Nephron progenitor cell (in vitro differentiated cells): ENCODE measurements at regions not wholly inside any gene's neighbourhood (a gene's known extent, or its start where the extent isn't known, plus 50 kb on each side); places are given as distances from the start of the nearest gene placed in this dataset.

ENCODE experiments used
- DNase-seq: peaks from one replicate; pipeline ENCODE4 v3.0.0; 2021
- H3K27ac Mint-ChIP-seq: 2 replicates; pipeline ENCODE4 v1.8.0; 2021; ENCODE audit warnings: mild to moderate bottlenecking, moderate library complexity, mixed read lengths
- H3K27me3 Mint-ChIP-seq: 2 replicates; pipeline ENCODE4 v1.8.0; 2021; ENCODE audit warnings: mild to moderate bottlenecking, low read depth, mixed read lengths; ENCODE audit not compliant: poor library complexity
- H3K36me3 Mint-ChIP-seq: 2 replicates; pipeline ENCODE4 v1.8.0; 2021; ENCODE audit warnings: low read depth, mixed read lengths
- H3K4me1 Mint-ChIP-seq: 2 replicates; pipeline ENCODE4 v1.8.0; 2021; ENCODE audit warnings: mixed read lengths
- H3K4me3 Mint-ChIP-seq: 2 replicates; pipeline ENCODE4 v1.8.0; 2021; ENCODE audit warnings: mild to moderate bottlenecking, moderate library complexity, mixed read lengths
- H3K9me3 Mint-ChIP-seq: 2 replicates; pipeline ENCODE4 v1.8.0; 2021; ENCODE audit warnings: mild to moderate bottlenecking, moderate library complexity, mixed read lengths
- TF ChIP-seq, protein P1 (sequence below): fragments of 200-600 bp; sonication (generic); IDR thresholded peaks from 2 replicates; pipeline ENCODE4 v1.5.0; 2021; ENCODE audit warnings: antibody characterized with exemption

DNA sequence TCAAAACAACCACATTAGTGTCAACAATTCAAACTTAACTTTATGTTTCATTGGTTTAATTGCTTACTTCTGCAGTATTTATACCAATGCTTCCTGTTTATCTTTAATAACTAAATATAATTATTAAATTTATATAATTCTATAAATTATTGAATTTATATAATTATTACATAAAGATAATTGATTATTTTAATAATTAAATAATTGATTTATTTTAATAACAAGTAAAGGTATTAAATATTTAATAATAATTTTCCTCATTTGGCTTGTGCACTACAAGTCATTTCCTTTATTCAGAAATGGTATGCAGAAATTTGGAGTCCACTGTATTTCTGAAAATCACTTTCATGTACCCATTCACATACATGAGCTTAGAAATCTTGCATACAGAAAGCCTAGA, 156.2 kb upstream of the NSMCE3 start:
- TF ChIP-seq, protein P1, sequence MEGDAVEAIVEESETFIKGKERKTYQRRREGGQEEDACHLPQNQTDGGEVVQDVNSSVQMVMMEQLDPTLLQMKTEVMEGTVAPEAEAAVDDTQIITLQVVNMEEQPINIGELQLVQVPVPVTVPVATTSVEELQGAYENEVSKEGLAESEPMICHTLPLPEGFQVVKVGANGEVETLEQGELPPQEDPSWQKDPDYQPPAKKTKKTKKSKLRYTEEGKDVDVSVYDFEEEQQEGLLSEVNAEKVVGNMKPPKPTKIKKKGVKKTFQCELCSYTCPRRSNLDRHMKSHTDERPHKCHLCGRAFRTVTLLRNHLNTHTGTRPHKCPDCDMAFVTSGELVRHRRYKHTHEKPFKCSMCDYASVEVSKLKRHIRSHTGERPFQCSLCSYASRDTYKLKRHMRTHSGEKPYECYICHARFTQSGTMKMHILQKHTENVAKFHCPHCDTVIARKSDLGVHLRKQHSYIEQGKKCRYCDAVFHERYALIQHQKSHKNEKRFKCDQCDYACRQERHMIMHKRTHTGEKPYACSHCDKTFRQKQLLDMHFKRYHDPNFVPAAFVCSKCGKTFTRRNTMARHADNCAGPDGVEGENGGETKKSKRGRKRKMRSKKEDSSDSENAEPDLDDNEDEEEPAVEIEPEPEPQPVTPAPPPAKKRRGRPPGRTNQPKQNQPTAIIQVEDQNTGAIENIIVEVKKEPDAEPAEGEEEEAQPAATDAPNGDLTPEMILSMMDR: no peak
- no peak for DNase-seq
- no peaks in the 10 kb centered on the region for H3K4me1 Mint-ChIP-seq
- peaks cover 13% of the 10 kb centered on the region for H3K9me3 Mint-ChIP-seq
- no peak overlapping the region for H3K4me3 Mint-ChIP-seq
- no peaks in the 10 kb centered on the region for H3K36me3 Mint-ChIP-seq
- peaks cover 3% of the 10 kb centered on the region for H3K27me3 Mint-ChIP-seq
- H3K27ac Mint-ChIP-seq: no peak overlapping the region

DNA sequence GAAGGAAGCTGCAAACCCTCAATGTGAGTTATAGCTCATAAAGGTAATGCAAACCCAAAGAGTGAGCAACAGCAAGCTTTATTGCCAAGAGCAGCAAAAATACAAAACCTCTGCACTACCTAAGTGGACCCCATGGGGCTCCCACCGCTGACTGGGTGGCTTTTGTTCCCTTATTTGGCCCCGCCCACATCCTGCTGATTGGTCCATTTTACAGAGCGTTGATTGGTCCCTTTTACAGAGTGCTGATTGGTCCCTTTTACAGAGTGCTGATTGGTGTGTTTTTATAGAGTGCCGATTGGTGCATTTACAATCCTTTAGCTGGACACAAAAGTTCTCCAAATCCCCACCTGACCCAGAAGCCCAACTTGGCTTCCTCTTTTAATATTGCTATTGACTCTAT, 154.5 kb upstream of the NSMCE3 start:
- Mint-ChIP-seq H3K36me3 (no peaks in the 10 kb centered on the region), H3K4me1 (no peaks in the 10 kb centered on the region), H3K4me3 (no peak overlapping the region), H3K27me3 (peaks cover 3% of the 10 kb centered on the region), H3K27ac (no peak overlapping the region), H3K9me3 (peaks cover 13% of the 10 kb centered on the region)
- TF ChIP-seq, protein P1: no peak
- DNase-seq: no peak

DNA sequence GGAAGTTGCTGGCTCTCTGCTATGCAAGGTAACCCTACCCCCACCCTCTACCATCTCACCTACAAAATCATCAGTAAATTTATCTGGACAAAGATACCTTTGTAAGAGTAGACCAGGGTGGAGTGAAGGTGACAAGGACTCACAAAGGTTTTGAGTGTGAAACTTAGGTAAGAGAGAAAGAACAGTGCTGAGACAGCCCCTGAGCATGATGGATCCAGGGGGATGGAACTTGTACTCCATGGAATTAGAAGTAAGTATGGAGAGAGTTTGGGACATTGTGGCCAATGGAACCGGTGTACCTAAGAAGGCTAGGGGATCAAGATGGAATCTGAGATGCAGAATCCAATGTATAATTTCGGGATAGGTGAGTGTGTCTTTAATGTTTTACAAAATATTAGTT, 153.0 kb upstream of the NSMCE3 start:
- Mint-ChIP-seq H3K9me3 (peaks cover 9% of the 10 kb centered on the region), H3K36me3 (no peaks in the 10 kb centered on the region), H3K4me3 (no peak overlapping the region), H3K27me3 (peaks cover 3% of the 10 kb centered on the region), H3K4me1 (no peaks in the 10 kb centered on the region), H3K27ac (no peak overlapping the region)
- no peak for DNase-seq
- TF ChIP-seq, protein P1: no peak

DNA sequence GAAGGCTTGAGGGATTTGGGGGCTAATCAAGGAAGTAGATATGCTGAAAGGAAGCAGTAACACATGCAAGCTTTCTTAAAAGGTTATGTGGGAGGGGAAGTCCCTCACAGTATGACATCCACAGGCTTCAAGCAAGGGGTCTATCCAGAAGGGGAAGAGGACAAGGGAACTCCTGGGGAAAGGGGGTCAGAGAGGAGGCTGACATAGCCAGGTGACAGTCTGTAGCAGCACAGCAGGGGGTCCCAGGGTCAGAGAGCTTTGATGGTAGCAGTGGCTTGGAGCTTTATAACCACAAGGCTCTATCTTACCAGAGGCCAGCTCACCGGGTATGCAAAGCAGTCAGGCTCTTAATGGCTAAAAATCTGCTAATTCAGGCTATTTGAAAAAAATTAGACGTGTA, 150.6 kb upstream of the NSMCE3 start:
- DNase-seq: no peak
- H3K4me3 Mint-ChIP-seq: no peak overlapping the region
- H3K36me3 Mint-ChIP-seq: no peaks in the 10 kb centered on the region
- TF ChIP-seq, protein P1: no peak
- H3K4me1 Mint-ChIP-seq: no peaks in the 10 kb centered on the region
- peaks cover 9% of the 10 kb centered on the region for H3K9me3 Mint-ChIP-seq
- H3K27me3 Mint-ChIP-seq: peaks cover 3% of the 10 kb centered on the region
- H3K27ac Mint-ChIP-seq: no peak overlapping the region

DNA sequence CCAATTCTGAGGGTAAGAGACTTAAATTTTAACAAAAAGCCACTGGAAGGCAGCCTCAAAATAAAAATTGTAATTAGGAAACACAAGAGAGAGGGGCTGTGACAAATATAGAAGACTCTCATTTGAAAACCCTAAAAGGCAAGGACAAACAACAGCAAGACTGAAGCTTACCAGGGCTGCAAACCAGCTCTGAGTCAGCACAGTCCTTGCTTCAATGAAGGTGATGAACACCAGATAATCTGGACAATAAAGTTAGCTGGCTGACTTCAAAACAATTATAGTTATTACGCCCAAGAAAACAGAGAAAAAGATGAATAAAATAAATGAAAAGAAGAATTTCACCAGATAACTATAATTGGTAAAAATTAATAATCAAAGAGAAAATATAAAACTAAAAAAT, 149.3 kb upstream of the NSMCE3 start:
- Mint-ChIP-seq H3K4me3 (no peak overlapping the region), H3K4me1 (no peaks in the 10 kb centered on the region), H3K27ac (no peak overlapping the region), H3K9me3 (peaks cover 3% of the 10 kb centered on the region), H3K27me3 (no peaks in the 10 kb centered on the region), H3K36me3 (no peaks in the 10 kb centered on the region)
- no peak for DNase-seq
- TF ChIP-seq, protein P1: no peak

DNA sequence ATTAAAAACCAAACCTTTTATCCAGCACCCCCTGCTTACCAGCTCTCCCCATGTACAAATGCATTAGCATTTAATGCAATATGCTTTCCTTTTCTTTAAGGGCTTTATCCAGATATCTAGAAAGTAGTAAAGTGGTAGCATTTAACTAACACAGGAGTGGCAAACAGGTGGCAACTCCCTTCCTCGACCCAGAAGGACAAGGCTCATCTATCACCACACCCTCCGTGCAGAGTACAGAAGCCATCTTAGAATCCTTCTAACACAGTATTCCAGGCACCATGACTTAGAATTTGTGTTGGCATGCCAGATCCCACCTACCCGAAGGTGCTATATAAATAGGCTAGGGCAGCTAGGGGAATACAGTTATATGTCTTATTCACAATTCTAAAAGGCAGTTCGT, 148.6 kb upstream of the NSMCE3 start:
- Mint-ChIP-seq H3K36me3 (no peaks in the 10 kb centered on the region), H3K9me3 (peaks cover 3% of the 10 kb centered on the region), H3K4me1 (no peaks in the 10 kb centered on the region), H3K27me3 (no peaks in the 10 kb centered on the region), H3K4me3 (no peak overlapping the region), H3K27ac (no peak overlapping the region)
- no peak for DNase-seq
- TF ChIP-seq, protein P1: no peak
